NOMO-1 (cell line): ENCODE measurements at regions not wholly inside any gene's neighbourhood (a gene's known extent, or its start where the extent isn't known, plus 50 kb on each side); places are given as distances from the start of the nearest gene placed in this dataset.
"Not testable (repeated sequence)": the region's sequence is repeated elsewhere in the genome, so short reads cannot be mapped to it uniquely, and the experiment has no call there.

Source experiments
- DNase-seq, 2 experiments: peaks; one replicate each; lab custom pipeline; 2025; ENCODE audit not compliant: unreplicated experiment in 2 of 2; lab: John Stamatoyannopoulos, UW

DNA sequence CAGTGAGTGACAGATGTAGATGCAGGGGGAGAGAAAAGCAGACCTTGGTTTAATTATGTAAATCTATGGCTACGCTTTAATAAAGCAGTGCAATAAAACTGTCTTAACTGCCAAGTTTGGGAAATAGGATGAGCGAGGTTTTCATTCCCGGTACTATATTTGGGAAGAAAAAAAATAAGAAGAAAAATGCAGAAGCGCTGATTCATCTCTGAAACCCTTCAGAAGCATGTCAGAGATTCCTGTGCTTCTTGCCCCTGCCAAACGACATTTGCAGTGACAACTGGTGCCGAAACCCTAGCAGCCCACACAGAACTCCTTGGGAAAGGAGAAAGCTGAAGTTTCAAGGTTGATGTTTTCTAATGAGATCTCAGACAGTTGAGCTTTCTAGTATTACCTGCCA, 380.7 kb downstream of the REEP3 start:
- DNase-seq = no peak

DNA sequence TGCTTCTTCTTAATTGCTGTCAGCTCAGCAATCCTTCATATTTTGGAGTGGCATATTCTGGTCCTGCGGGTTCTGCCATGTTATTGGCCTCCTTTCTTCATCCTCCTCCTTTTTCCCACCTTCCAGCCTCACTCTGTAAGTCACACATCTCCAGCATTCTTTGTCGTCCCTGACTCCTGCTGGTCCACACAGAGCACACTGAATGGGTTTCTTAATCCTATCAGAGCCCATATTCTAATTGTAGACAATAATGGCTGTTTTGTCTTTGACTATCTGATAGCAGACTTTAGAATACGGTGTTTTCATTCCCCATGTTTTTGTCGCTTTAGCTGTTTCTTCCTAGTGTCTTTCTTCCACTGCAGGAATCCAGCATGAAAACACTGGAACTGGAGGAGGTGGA, 389.6 kb downstream of the REEP3 start:
- no peak for DNase-seq

DNA sequence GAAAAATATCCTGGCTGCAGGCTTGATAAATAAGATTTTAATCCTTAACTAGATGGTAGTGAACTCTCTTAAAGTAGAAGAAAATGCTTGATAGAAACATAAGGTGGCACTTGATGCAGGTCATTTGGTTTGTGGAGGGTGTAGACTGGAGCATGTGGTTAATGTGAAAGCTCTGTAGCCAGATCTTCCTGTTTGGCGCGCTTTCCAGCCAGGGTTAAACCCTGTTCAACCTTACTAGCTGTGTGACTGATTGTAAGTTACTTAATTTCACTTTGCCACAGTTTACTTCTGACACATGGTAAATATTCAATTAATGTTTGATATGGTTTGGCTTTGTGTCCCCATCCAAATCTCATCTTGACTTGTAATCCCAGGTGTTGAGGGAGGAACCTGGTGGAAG, 394.0 kb downstream of the REEP3 start:
- no peak for DNase-seq

DNA sequence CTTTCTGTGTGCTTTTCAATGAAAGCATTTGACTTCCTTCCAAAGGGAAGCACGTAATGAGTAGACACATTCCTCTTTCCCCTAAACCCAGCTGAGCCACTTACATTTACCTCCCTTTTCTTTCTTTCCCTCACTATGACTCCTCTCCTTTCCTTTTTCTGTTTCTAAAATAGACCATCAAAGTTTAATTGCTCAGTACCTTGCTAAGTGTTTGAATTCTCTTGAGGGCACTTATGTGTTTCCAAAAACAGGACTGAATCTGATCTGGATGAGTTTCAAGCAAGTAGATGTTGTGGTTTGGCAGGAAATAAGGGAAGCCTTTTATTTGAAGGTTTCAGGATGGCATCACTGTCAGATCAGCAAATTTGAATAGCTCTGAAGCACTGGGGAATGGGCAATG, 396.2 kb downstream of the REEP3 start:
- no peak for DNase-seq

DNA sequence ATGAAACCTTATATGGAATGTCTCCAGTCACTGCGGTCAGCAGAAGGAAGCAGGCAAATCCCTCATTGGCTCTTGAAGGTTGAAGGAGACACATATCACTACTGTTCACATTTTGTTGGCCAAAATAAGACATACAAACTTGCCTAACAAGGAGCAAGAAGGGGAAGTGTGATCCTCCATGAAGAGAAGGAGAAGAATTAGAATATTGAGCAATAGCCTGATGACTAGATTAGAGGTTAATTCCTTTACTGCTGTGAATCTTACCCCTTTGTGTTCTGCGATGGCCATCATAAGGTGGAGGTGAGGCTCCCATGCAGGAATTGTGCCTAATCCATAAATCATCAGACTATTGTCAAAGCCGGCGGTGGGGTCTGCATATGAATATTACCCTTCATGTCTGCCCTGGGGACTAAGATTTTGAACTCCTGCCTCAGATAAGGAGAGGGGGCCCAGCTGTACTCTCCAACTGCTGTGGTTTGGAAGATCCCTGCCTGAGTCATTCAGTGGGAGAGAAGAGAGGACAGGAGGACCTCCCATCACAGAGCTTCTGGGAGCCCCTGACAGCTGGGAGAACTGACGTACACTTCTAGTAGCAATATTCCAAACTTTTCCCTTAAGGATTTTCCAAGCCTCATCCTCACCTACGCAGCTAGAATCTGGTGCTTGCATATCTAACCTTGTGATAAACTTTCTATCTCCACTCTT, 398.5 kb downstream of the REEP3 start:
- DNase-seq = peak; percentile 33 to 73

DNA sequence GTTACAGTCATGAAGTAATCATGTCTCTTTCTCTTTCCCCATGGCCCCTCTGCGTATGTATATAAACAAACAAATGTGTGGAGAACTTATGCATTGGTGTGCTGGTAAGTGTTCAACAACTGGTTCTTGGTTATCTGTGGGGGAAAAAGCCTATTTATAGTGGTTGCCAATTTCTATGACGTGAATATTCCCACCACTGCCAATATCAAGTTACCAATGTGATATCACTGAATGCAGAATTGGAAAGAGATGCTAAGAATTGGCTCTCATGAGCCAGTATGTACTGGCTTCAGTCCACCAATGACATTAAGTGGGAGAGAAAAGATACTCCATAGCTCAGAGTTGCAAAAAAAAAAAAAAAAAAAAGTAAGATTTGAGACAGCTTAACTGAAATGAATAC, 399.7 kb downstream of the REEP3 start:
- DNase-seq = no peak

DNA sequence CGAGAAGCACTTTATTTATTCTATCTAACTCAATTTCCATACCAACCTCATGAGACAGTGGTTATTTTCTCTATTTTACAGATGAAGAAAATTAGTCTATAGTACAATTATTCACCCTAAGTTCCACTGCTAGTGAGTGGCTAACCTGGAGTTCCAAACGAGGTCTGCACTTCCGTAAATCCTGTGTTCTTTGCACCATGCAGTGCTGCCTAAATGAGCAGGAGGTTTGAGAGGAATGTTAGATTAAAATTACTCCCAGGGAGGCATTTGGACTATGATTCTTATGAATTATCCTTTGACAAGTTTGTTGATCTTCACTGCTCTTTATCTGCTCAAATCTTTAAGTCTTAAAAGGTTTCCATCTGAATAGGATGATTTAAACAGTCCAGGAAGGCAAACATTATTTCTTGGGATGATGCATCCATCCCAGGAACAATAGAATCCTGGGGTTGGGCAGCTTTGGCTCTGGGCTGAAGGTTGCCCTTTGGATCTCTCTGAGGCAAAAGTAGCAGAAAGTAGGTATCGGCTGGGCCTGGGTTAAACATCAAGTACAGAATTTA, 400.8 kb downstream of the REEP3 start:
- DNase-seq = no peak

DNA sequence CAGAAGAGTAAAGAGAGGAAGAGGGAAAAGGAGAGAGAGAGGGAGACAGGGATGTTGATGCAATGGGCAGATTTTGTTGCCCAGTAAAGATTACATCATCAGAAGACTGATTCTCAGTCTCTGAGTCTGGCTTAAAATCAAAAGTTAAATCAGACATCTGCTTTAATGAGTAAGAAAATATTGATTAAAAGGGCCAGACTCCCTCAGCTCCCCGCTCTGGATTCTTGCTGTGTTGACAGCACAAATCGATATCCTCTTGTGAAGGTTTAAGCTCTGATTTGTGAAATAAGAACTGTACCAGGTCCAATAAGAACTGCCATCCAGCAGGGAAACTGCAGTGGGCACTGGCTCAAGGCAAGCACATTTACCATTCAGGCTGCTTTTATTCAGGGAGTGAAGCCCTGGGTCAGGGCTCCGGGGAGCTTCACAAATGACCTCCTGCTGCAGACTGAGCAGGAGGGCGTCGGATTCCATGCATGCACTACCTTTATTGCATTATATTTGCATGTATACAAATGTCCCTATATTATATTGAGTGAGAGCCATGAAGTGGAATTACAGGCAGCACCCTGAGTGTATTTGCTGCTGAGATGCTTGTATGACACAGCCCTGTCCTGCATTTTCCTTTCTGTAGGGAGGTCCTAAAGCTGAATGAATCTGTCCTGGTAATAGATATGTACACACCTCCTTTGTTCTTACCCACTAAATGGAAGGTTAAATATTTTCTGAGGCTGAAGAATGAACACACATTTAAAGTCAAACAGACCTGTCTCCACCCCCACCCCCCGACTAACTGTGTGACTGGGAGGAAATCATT, 401.5 kb downstream of the REEP3 start:
- no peak for DNase-seq

DNA sequence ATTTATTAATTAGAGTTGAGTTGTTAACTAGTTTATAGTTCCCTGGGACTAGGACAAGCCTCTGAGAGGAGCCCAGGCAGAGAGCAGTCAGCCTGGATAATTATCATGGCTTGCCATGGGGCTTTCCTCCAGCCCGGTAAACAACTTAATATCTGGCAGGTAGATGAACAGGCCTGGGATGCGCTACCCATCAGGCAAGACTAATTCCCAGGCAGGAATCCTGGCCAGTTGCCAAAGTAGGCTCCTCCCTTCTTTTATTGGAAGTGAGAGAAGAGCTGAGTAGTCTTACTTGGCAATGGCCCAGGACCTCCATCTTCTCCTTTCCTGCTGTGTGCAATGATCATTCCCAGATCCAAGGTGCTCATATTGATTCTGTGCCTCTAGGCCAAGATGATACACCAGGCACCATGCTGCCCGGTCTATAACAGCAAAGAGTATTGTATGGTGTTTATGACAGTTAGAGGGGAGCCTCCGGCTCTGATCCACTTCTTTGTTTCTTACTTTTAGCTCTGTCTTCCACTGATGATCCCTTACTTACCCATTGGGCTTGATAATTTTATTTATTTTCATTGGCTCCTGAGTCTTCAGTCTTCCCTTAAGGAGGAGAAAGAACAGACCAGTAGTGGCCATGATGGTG, 408.7 kb downstream of the REEP3 start:
- no peak for DNase-seq

DNA sequence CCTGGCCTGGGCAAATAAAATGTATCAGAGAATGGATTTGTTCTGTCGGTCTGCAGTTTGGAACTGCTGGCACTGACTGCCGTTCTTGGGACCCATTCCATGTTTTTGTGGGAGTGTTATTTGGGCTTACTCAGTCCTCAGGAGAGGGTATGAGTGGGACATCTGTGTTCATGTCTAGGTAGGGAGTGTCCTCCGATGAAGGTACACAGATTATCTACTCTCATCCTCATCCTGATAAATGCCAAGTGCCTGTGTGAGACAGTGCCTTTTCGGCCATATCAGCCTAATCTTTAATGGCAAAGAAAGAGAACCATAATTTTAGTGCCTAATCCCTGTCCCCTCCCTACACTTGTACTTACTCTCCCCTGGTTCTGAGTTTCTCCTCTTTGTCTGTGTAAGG, 409.4 kb downstream of the REEP3 start:
- DNase-seq = no peak

DNA sequence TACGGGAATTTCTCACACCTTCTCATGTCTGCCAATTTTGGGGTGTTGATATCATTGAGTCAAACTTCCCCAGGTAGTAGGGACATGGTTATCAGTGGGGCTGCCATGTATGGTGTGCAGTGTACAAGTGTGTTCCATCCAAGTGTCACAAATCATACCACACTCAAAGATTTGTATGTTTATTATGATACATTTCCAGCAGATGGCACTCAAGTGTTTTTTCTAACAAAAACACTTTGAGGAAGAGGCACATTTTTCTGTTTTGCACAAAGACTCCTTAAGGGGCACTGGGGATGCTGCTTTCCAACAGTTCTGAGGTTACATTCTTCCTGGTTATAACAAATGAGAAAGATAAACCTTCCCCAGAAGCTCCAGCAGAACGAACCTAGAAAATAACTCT, 414.5 kb downstream of the REEP3 start:
- peak in 1 of 2 experiments; percentile 19 for DNase-seq

DNA sequence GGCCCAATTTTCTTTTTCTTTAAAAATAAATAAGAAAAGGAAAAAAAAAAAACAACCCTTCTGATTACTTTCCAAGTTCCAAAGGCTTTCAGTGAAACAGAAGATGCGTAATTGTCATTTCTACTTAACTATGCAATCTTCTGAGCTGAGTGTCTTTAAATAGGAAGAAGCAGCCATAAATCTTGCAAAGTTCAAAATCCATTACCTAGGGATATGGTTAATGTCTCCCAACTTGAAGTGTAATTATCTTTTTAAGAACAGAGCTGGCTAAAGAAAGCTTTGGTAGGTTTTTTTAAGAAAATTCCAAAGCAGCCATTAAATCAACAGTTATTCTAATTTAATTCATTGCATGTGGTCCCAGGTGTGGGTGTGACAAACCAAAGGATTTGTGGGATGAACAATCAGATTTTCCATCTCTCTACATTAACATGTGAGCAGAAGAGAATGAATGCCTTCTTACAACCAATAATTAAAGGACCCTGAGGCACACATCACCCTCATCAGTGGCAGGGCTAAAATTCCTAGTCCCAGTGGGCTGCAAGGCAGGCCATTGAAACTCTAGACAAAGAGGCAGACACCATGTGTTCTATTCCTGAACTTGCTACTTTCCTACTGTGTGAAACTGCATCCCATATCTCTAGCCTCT, 419.2 kb downstream of the REEP3 start:
- DNase-seq = no peak

DNA sequence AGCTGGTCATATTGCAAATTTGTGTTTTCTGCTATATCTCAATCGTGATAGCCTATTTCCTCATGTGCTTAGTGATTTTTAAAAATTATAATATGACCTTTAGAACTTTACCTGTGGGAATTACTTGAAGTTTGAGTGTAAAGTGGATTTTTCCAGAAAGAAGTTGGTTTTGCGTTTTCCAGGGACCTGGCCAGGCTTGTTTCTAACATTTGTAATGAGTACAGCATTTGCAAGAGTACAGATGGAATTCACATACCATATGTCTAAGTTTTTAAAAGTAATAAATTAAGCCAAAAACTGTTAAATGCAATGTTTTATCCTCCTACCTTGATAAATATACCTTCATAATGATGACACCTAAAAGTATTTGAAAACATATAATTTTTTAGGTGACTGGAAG, 443.2 kb downstream of the REEP3 start:
- no peak for DNase-seq

DNA sequence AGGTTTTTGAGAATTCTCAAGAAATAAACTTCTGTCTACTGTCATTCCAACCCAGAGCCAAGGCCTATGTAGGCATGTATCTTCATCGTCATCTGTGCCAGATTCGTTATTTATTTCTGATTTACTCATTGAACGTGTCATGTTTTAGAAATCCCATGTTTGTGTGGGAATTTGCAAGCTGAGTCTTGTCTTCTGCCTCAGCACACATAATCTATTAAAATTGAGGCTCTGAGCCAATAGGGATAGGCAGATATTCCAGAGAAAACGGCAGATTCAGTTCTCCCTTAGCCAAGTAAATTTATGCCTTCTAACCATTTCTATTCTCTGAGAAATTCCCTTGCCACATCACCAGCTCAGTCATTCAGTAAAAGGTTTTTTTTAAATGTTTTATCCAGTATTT, 444.6 kb downstream of the REEP3 start:
- DNase-seq = no peak

DNA sequence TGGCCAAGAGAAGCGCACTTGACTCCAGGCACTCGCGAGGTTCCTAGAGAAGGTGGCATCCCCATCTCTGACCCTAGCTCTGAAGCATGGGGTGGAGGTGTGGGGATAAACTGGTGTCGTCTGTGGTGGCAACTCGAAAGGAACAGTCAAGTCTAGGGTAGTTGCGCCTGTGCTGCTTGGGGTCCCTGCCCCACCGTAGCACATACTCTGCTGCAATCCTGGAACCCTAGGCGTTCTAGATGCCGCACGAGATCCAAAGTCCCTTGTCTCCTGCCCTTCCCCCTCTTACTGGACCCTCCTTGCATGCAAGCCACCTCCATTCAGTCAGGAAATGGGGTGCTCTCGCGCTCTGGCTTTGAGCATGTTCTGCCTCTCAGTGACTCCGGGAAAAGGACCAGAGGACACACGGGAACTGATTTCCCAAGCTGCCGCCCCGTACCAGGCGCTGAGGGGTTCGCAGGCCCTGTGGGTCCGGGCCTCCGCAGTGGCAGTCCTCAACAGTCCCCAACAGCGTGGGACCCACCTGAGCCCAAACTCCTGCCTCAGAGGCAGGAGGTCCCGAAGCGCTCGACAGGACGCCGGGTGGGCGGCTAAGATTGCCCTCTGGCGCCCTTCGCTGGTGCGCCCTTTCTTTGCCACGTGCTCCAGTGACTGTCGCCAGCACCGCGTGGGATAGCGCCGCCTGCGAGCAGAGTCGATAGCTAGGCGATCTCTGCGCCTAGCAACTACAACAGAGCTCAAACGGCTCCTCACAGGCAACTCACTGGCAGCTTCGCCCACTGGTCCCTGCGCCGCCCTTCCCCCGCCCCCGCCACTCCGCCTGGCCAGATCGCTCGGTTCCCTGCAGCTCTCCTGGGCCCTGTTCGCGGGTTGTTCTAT, 452.0 kb downstream of the REEP3 start:
- no peak for DNase-seq

DNA sequence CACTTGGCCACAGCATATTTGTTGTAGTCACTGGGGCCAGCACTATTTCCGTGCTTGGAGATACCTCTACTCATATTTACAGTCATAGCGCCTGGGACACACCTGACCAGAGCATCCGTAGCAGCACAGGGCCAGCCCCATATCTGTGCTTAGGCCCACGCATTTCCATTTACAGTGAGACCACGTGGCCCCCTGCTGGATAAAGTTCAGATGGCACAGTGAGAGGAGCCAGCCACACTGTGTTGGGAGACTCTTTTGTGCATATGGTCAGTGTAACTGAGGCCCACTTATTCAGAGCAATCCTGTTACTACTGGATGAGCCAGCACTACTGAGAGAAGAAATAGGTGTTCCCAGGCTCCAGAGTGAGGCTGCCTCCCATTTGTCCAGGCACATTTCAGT, 455.3 kb downstream of the REEP3 start:
- DNase-seq = peak; percentile 2 to 23

DNA sequence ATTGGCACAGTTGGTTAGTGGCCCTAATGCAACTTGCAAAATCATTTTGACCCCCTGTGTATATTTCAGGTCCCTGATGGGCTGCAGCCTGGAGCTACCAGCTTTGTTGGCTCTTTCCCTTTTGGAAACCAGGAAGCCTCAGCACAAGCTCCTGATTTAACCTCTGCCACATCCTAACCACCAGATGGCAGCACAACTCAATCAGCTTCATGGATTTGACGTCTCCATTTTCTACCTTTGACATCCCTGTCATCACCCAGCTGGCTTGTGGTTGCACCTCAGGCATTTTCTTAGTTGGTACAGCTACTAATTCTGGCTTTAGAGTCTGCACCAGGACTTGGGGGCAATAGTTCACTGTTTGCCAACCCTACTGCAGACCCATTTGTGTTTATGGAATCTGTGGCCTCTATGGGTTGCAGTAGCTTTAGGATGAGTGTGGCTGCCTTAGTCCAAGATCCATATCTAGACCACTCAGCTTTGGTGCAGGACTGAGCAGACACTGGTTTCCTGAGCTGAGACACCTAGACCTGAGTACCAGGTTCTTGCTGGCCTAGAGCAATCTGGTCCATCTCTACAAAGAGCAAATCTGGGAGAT, 456.2 kb downstream of the REEP3 start:
- DNase-seq = peak in 1 of 2 experiments; percentile 31

DNA sequence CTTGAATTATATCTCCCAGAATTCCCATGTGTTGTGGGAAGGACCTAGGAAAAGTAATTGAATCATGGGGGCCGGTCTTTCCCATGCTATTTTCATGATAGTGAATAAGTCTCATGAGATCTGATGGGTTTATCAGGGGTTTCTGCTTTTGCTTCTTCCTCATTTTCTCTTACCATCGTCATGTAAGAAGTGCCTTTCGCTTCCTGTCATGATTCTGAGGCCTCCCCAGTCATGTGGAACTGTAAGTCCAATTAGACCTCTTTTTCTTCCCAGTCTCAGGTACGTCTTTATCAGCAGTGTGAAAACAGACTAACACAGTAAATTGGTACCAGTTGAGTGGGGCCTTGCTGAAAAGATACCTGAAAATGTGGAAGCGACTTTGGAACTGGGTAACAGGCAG, 459.7 kb downstream of the REEP3 start:
- peak in 1 of 2 experiments; percentile 1 for DNase-seq

DNA sequence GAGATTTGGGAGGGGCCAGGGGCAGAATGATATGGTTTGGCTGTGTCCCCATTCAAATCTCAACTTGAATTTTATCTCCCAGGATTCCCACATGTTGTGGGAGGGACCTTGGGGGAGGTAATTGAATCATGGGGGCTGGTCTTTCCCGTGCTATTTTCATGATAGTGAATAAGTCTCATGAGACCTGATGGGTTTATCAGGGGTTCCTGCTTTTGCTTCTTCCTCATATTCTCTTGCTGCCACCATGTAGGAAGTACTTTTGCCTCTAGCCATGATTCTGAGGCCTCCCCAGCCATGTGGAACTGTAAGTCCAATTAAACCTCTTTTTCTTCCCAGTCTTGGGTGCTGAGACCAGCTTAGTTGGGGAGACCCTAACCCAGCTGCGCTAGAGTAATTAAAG, 462.9 kb downstream of the REEP3 start:
- DNase-seq = not testable (repeated sequence)

DNA sequence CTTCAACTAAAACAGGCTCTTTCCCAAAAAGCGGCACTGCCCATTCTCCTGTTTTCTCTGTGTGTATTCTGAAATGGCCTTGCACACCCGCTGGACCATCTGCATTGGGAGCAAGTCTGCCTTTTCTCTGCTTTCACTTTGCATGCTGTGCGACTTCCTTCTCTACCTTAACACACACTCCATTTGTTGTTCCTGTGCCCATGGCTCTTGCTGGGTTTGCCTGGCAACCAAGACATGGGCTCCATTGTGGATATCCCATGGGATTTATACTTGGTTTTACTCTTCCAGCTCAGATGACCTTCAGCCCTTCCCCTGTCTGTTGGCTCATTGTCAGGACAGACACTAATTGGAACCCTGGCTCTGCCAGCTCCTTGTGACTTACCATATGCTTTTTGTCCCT, 465.3 kb downstream of the REEP3 start:
- no peak for DNase-seq
